NOMO-1 treated with dmso at 0.1 percent for 144 hours (cell line): ENCODE measurements at regions not wholly inside any gene's neighbourhood (a gene's known extent, or its start where the extent isn't known, plus 50 kb on each side); places are given as distances from the start of the nearest gene placed in this dataset.
"Not testable (repeated sequence)": the region's sequence is repeated elsewhere in the genome, so short reads cannot be mapped to it uniquely, and the experiment has no call there.

Experiments used
- DNase-seq: peaks from one replicate; lab custom pipeline; 2025; ENCODE audit not compliant: unreplicated experiment; lab: John Stamatoyannopoulos, UW

DNA sequence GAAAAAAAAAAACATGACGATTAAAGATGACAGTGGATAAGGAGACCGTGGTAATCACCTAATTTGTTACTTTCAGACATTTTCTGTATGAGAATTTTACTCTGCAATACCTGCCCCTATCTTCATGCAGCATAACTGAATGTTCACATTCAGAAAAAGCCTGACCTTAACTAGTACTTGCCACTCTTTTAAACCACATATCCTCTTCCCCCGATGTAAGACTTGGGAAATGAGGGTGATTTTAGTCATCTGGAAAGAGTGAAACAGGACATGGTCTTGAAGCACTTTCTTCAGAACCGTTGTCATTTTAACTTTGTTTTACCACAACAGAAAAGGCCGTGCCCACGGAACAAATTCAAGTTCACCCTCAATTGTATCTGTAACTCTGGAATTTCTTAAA lies 318.5 kb downstream of the BCL2L11 start:
- not testable (repeated sequence) for DNase-seq

DNA sequence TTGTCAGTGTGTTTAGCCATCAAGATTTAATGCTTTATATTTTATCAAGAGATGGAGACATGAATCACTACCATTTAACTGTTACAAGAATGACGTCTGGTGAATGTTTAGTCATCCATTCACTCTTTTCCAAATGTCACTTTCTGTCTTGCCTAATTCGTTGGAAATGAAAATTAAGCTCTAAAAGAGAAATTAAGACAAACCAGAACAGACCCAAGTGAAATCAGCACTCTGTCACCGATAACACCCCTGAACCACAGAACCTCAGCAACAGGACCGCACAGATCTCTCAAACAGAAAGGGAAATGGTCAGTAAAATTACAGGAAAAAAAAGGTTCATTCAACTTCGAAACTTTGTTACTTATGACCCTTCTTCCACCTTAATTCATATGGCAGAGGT lies 320.9 kb downstream of the BCL2L11 start:
- DNase-seq = not testable (repeated sequence)

DNA sequence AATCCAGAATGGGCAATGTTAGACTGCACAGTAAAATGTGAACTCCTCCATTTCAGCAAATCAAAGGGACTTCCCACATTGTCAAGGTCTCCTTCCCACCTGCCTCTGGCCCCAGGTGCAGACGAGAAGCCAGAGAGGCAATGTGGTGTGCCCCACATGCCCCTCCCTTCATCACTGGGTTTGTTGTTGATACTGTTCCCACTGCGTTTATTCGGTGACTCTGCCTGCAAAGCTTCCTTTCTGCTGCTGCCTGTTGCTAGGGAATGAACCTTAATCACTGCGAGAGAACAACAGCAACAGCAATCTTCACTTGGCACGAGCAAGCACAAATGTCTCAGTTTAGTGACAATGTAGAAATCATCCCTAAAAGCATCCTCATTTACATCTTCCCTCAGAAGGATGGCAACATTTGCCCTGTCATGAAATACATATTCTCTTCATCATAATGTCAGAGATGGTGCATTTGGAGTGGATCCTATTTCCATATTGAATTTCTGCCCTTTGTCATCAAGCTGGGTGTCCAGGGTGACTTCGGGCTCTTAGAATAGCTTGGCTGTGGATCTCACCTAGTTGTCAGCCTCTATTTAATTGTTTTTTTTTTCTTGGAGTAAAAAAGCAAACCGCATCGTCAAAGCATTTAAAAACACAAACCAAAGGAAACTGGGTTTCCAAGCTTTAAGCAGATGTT lies 322.2 kb downstream of the BCL2L11 start:
- DNase-seq = not testable (repeated sequence)

DNA sequence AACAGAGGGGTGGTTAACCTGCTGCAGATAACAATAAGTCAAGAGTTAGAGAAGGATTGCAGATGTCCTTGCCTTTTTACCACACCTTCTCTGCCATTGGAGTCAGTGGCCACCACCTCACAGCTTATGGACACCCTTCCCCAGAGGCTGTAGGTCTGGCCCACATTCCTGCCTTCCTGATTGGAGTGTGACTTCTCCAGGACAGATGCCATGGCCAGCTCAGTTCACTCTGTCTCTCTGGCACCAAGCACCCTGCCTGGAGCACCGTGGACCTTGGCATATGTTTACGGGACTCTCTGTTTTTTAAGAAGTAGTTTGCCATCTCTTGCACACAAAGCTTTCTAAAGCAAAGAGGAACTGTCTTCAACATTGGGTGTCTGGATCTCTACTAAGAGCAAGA lies 323.8 kb downstream of the BCL2L11 start:
- DNase-seq = not testable (repeated sequence)

DNA sequence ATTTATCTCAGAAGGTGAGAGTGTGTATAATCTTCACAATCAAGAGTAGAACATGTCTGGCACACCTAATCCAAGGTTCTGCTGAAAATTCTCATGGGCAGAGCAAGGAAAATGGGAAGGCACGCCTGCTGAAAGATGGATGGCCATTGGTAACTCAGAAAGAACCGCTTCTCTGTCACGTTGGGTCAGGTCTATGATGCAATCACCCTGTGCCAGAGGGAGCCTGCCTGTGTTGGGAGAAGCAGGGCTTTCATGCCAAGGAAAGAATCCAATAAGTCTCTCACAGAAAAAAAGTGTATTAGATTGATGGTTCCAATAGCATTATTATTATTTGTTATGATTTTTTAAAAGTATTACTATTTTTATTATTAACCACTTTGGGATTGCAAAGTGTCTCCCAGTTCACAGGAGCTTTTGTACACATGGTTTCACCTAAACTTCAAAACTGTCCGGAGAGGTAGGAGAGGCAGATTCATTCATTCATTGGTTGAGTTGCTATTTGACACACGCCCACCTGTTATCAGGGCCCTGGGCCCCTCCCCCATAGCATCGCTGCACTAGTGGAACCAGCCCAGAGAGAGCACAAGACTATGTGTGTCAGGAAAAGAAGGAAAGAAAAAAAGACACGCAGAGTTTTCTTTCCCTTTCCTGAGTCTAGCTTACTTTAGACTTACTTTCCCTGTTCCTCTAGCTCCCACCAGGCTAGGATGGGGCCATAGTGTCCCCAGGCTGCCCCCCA lies 324.6 kb downstream of the BCL2L11 start:
- not testable (repeated sequence) for DNase-seq

DNA sequence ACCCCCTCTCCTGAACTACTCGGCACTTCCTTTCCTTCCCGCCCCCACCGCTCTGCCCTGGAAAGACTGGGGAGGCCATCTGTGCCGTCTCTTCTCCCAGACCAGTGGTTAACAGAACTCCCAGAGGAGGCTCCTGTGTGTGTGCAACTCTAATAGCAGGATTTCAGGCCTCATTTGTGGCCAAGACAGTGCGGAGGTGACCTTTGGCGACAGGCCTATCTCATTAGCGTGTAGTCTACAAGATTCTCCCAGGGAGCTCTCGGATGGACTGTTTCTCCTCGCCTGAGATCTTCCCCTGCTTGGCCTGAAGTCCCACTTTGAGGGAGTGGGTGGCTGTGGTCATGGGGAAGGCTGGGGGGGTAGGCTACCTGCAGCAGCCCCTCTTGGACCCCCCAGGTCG lies 325.2 kb downstream of the BCL2L11 start:
- DNase-seq = not testable (repeated sequence)

DNA sequence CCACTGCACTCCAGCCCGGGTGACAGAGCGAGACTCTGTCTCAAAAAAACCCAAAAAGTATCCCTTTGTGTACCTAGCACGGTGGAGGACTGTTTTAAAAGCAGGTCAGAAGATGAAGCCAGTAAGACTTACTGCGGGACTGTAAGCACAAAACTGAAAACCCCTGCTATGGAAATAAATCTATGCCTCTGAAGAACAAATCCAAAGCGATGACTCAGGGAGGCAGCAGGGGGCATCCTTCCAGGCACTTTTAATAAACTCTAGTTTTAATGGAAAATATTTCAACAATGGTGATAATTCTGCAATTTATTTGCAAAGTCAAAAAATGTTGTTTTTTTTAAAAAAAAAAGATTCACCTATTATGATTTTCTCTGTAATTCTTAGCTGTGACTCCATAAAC lies 326.8 kb downstream of the BCL2L11 start:
- DNase-seq = not testable (repeated sequence)

DNA sequence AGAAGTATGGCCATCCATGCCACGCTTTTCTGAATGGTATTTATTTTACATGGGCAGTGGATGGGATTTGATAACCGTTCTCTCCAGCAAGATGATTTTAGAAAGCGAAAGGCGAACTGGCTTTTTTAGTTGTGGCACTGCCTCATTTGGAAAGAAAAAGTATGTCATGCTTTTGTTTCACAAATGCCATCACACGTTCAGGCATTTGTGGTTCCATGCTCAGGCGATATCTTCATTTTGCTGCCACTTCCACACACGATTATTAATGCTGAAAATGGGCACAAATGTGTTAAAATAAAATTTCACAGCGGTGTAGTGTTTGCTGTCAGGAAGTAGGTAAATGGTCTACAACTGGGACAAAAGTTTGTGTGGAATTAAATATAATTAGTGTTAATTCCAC lies 328.1 kb downstream of the BCL2L11 start:
- DNase-seq = not testable (repeated sequence)

DNA sequence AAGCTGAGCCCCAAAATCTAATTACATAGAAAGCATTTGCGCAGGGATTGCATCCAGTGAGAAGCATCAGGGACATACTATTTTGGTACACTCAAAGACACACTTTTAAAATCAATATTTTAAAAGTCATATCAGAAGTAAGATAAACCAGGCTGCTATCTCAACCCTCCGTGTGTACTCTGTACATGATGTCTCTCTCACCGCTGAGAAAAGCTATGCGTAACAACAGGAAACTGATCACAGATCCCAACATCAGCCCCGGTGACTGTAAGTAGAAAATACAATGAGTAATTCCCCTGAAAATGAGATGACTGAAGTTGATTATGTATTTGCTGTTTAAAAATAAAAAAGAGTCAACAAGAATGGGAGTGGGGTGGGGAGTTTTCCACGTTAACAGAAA lies 329.8 kb downstream of the BCL2L11 start:
- DNase-seq = not testable (repeated sequence)

DNA sequence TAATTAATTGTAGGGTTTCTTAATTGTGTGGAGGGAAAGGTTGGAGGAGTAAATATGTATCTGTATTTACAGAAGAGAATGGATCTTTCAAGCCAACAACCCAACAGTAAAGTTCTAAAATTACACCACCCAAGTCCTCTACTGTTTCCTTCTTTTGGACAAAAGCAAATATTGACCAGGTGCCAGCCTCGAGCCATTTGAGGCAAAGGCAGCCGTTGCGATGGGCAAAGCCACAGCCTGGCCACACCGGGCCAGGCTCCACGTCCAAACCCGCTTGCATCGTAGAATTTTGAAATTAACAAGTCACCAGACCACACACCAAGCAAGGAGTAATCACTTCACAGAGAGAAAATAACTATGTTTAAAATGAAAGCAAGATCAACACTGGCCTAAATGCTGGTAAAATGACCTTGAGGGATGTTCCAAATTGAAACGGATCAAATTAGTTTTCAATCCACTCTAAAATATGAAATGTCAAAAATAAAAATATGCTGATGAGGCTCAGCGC lies 331.0 kb downstream of the BCL2L11 start:
- DNase-seq = not testable (repeated sequence)

DNA sequence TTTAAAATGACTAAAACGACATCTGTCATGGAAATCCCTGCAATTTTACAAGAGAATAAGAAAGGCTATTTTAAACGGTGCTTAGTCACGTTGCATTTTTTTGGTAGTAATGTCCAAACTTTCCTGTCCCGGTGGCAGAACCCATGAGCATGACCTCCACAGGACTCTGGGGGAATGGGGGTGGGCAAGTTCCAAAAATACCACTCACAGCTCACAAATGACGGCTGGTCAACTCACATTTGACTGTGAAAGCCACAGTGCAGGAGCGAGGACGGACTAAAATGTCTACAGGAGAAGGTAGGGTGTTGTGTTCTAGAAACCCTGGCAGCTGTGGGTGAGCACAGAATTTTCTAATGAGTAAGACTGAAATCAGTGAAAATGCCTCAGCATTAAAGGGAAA lies 331.5 kb downstream of the BCL2L11 start:
- DNase-seq = not testable (repeated sequence)

DNA sequence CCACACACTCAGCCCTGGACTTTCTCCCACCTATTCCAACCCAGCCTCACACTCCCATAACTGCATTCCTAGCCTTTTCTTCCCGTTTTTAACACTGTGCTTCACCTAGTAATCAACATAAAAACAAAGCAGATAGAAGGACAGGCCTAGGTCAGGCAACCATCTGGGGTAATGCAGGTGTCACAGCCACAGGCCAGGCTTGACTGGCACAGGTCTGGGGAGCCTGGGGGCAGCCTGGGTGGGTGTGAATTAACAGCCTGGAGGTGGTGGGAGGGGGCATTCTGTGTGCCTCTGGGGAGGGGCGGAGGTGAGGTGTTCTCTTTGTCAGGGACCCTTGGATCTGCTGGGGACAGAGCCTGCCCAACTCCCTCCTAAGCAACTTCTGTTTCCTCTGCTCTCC lies 332.6 kb downstream of the BCL2L11 start:
- DNase-seq = not testable (repeated sequence)

DNA sequence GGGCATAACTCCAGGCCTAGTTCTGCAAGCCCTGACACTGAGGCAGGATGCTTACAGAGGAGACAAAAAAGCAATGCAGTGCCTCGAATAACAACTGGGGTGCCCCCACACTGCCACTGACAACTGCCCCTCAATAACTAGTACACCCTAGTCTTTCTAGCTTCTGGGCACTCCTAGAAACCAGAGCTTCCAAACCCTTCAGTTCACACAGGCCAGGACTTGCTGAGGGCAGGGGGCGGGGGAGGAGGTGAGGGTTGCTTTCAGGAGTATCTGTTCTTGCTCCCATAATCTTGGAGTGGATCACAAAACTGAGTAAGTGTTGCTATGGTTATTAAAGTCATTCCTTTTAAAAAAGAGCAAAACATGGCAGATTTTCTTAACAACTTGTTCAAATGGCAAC lies 333.1 kb downstream of the BCL2L11 start:
- not testable (repeated sequence) for DNase-seq

DNA sequence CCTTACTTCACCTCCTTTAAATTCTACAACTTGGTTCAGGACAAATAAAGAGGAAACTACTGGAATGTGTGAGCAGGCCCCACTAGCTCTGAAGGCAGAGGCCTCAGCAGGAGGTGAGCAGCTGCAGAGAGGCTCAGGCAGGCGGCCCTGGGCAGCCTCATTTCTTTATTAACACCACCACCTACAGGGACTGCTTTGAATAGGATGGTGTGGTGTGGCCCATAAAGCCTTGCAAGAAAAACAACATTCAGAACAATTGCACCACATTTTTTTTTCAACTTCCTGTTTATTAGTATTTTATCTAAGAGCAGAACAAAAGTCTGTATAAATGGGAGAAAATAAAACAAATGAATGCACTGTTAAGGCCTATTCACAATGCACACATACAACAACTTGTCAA lies 333.7 kb downstream of the BCL2L11 start:
- DNase-seq = not testable (repeated sequence)

DNA sequence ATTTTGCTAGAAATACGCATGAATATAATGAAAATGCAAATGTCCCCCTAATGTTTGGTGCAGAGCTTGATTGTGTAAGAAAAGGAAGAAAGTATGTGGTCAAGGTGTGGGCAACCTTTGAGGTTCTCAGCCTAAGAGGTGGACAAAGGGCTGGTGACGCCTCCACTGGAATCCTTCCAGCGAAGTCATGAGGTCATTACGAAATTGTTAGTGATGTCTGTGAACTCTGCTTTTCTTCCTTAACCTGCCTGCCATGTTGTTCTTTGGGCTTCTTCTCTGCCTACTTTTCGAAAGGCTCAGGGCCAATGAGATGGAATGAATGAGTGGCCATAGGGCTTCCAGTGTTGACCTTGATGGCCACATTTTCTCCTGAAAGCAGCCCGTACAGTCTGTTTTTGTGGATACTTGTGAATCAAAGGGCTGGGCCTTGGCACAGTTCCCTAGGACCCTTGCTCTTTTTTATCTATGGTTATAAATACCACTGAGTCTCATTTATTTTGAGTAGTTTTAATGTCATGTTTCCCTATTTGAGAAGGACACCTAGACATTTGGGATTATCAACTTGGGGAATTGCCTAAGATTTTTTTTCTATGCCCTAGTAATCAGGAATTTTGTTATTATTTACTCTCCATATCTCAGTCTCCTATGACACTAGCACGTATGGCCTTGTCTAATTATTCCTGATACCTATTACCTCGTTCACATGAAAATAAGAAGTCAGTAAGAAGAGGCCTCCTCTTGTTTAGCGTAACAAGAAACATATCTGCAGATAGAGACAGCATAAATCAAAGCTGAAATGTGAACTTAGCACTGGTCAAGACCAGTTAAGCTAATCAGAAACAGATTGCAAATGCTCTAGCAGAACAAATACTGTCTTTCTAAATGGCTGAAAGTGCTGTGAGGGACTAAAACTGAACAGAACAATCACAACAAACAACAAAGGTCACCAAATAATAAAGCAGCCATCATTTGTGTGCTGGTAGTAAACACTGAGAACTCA lies 334.6 kb downstream of the BCL2L11 start:
- not testable (repeated sequence) for DNase-seq

DNA sequence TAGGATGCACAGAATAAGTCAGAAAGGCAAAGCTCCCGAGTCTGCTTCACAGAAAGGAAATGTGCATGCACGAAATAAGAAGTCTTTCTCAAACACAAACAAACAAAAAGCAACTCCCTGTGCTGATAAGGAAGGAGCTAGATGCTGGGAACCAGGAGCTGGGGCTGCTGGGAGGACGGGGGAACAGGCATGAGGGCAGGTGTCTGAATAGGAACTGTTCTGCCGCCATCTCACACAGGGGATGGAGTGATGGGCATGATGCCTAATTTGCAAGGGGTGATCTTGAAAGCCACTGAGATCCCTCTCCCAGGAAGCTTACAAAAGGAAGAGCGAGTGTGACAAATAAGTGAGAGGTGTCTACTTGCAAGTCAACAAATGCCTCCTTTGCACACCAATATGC lies 336.5 kb downstream of the BCL2L11 start:
- not testable (repeated sequence) for DNase-seq

DNA sequence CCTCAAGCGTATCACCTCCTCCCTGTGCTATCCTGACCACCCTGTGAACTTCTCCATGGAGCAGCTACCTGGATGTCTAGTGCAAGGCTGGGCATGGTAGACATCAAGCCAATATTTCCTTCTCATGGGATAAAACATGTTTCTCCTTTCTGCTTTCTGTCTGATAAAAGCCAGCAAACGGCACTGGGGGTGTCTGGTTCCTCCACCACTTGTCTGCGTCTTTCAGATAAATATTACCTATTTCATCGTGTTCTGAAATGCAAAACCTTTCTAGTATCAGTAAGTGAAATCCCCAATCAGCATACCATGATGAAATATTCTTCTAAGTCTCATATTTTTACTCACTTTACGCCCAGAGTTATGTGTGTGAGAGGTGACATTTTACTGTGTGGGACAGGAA lies 340.2 kb downstream of the BCL2L11 start:
- DNase-seq = not testable (repeated sequence)

DNA sequence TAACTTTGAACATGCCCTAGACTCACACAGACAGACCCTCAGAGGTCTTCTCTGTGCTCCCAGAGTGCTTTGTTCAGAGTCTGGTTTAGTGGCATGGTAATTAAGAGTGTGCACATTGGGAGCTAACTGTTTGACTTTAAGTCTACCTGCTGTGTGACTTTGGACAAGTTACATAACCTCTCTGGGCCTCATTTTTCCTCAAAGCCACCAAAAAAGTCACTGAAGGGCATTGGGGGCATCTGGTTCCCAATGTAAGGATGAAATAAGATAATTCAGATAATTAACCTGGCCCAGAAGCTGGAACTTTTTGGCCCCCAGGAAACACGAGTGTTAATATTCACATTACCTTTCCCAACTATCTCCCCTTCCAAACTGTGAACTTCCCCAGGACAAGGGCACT lies 341.1 kb downstream of the BCL2L11 start:
- DNase-seq = not testable (repeated sequence)

DNA sequence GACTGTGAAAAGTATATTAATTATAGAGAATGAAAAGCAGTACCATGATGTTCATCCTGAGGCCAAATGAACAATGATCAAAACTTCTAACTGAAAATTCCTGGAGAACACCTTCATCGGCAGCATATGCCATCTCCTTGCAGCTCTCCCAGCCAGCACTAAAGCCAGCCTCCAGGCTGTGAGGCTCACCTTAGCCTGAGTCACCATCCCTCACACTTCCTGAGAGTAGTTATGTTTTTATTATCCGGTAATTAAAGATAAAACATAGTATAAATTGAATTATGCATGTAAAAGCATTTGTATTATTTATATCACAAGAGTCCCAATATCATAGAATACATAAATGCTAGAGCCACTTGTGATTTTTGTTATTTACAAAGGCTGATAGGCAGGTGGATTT lies 341.9 kb downstream of the BCL2L11 start:
- not testable (repeated sequence) for DNase-seq

DNA sequence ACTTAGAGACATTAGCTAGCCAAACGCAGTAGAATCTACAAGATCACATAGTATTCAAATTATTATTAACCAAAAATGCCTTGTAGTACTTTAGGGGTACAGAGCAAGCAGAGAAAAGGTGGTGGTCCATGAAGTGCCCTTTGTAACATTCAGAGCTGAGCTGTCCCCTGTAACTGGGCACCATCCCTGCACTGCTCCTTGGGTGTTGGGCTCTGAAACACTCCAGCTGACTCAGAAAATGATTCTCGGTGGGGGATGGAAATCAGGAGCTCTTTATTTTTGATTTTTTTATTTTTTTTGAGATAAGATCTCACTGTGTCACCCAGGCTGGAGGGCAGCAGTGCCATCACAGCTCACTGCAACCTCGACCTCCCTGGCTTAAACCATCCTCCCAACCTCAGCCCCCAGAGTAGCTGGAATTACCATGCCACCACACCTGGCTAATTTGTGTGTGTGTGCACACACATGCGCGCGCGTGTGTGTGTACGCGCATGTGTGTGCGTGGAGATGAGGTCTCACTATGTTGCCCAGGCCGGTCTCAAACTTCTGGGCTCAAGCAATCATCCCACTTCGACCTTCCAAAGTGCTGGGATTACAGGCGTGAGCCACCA lies 342.6 kb downstream of the BCL2L11 start:
- not testable (repeated sequence) for DNase-seq

DNA sequence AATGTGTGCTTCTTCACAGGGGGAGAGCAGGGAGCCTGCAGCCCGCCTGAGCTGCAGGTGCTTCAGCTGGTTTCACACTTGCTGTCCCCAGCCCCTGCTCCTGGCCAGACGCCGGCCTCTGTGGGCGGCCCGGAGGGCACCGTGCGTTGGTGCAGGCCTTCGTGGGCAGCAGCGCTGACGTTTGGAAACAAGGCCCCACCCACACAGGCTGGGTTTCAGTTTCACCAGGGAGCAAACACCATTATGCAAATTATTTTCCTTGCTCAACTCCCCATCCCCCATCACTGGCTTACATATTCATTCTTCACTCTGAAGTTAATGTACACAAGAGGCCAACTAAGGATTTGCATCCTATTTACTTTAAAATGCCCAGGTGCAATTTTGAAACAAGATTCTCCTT lies 343.2 kb downstream of the BCL2L11 start:
- DNase-seq = not testable (repeated sequence)
